GM18520 (cell line): ENCODE measurements at regions not wholly inside any gene's neighbourhood (a gene's known extent, or its start where the extent isn't known, plus 50 kb on each side); places are given as distances from the start of the nearest gene placed in this dataset.
"Not testable (repeated sequence)": the region's sequence is repeated elsewhere in the genome, so short reads cannot be mapped to it uniquely, and the experiment has no call there.

Experiments used
- ATAC-seq: cut with Tn5 transposase; IDR thresholded peaks from one replicate; pipeline ENCODE4 v1.9.1; 2021; ENCODE audit not compliant: unreplicated experiment

DNA sequence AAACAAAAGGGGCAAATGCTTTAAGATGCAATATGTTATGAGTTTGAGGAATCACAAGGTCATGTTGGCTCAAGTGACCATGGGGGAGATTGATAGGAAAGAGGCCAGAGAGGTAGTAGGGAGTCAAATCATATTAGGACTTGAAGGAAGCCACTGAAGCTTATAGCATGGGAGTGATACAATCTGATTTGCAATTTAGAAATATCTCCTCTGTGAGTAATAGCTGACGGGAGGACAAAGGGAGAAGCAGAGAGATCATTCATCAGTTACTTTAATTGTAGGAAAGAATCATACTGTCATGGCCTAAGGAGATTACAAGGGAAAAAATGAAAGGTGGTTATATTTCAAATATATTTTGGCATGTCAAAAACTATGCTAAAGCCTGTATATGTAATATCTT, 793.6 kb upstream of the RAG2 start:
- ATAC-seq, result no peak

DNA sequence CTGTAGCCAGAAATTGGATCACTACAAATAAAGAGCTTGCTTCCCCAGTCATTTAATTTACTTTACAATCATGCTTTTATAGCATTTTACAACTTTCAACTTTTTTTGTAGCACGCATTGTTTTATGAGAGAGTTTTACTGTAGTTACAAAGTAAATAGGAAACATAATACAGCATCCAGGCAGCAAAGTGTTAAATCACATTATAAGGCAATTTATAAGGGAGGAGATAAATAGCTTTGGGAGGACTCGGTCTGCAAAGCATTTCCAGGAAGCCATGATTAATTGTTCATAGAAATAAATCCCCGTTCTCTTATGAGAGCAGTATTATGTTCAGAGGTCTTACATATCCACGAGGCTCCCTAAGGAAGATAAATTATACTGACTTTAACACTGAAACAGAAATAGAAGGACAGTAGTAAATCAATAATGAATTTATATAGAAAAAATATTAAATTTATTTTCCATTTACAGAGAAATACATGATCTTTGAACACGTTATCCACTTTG, 792.6 kb upstream of the RAG2 start:
- no peak for ATAC-seq

DNA sequence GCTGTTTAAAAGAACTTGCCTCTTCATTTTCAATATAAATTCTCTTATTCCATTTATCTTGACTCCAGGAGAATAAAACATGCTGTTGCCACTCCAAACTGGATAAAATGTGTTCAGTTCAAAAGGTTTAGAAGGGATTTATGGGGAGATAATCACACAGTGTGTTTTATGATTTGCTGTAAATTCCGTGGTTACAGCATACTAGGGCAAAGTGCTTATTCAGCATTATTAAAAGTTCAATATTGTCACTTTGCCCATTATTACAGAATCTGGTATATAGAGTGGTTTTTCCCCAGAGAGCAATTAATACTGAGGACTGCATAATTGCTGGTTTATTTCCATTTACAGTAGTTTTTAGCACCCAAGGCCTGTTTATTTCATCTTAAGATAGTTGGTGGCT, 780.9 kb upstream of the RAG2 start:
- no peak for ATAC-seq

DNA sequence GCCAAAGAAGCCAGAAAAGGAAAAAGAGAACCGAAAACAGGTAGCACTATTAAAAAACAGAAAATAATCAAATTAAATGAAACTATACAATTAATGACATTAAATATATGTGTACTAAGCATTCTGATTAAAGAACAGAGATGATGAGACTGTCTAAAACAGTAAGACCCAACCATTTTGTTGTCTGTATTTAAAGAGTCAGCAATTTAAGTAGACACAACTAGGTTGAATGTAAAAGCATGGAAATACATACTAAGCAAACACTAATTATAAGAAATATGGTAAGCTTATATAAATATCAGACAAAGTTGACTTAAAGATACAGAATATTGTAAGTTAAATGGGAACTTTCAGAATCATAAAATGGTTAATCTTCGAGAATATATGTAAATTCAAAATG, 774.6 kb upstream of the RAG2 start:
- ATAC-seq, result no peak

DNA sequence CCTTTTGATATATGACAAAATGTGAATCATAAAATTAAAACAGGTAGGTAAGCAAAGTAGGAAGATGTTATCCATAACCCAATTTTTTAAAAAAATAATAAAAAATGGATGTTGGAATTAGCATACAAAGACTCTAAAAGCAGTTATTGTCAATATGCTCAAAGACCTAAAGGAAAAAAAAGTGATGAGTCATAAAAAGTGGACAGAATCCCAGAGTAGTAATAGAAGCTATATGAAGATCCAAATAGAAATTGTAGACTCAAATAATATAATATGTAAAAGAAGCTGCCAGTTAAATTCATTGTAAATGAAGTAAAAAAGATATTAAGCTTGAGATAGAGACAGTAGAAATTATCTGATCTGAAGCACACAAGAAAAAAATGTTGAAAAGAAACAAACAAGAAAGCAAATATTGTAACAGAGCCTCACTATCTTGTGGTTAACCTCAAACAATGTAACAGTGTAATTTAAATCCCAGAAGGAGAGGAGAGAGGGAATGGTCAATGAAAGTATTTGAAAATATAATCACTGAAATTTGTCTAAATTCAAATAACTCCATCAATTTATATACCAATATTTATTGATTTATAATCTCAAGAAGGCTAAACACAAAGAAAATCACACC, 773.4 kb upstream of the RAG2 start:
- no peak for ATAC-seq

DNA sequence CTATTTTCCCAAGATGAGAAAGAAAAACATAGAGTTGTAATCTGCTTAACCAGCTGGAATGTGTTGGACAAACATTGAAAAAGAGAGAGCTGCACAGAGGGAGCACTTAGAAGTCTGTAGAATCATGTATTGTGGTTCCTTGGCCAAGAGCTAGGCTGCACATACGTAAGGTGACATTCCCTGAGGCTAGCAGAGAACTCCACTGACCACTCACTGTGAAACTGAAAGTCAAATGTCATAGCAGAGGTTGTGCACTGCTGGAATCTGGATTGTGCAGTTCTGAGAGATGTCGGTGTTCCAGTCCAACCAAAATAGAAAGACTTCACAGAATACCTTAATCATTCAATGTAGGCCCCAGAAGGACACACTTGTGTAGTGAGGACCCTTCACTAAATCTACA, 772.8 kb upstream of the RAG2 start:
- ATAC-seq, result no peak

DNA sequence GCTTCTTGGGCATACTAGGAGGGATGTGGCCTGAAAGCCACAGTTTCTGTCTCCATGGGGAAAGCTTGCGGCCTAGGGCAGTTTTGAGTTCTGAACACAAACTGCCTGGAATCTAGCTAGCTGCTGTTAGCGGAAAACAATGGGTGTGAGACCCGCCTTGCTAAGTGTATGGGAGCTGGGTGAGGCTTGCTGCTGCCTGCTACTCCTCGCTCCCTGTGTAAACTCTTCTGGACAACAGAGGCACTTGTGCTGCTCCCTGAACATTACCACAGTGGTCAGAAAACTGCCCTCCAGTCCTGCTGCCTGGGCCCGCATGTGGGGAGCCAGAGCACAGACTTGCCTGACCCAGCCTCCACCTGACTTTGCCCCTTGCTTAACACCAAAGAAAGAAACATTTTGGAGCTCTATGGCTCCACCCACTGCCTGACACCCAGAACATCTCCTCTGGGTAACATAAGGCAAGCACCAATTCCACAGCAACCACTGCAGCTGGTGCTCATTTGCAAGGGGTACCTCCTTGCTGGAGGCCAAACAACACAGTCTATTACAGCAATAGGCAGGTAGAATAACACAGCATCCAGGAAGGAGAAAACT, 766.3 kb upstream of the RAG2 start:
- ATAC-seq, result no peak

DNA sequence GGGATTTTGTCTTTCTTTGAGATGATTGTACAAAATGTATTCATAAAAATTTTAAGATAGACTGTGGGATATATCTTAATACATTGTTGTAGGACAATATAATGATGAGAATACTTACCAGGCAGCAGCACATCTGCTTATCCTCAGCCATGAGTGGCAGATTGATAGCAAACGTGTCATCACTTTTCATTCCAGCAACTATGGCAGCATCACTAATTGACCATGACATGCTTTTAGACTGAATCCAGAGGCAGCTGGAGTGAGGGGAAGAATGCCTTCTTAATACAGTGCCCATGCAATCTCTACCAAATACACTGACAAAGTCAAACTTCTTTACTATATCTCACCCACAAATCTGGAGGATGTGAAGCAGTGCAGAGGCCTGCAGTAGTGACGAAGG, 755.2 kb upstream of the RAG2 start:
- no peak for ATAC-seq

DNA sequence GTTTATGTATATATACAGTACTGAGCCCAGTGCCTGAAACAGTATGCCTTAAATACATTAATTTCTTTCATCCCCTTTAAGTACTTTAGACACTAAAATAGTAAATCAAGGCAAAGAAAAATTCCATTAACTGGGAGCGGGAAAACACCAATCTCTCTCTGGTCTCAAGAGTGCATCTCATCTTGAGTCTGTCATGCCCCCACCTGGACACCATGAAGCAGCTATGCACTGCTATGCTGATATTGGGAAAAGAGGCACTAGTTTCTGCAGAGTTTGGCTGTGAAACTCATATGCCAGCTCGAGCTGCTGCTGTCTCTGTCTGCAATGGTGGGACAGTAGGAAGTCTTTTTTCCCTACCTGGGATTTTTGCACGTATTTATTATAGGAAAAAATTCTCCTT, 754.4 kb upstream of the RAG2 start:
- no peak for ATAC-seq

DNA sequence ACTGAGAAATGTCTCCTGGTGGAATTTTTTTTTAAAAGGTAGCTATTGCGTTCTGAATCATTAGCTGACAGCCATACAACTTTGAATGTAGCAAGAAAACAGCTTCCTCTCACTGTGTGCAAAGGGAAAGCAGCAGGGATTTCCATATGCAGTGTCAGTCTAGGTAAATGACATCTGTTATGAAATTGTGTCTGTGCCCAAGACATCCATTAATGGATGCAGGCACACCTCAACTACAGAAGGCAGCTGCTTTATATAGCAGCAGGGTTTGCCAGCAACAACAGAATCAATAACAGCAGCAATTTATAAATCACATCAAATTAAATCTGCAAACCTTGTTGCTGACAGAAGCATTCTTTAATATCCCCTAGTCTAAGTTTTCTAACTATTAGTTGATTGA, 745.3 kb upstream of the RAG2 start:
- no peak for ATAC-seq

DNA sequence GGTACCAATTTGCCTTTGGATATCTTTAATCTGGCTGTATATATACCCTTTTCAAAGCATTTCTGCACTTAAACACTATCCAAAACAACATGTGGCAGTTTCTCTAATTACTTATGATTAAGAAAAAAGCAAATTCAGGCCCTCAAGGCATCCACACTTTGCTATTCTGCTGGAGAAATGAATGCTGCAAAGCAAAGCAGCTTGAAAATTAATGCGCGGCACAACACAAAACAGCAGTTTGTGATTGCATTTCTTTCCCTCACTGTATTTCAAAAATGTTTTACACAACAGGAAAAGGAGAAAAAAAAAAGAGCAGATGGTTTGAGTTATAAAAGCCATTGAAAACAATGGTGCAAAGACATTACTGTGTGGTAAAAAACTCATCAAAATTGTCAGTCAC, 738.4 kb upstream of the RAG2 start:
- ATAC-seq, result no peak

DNA sequence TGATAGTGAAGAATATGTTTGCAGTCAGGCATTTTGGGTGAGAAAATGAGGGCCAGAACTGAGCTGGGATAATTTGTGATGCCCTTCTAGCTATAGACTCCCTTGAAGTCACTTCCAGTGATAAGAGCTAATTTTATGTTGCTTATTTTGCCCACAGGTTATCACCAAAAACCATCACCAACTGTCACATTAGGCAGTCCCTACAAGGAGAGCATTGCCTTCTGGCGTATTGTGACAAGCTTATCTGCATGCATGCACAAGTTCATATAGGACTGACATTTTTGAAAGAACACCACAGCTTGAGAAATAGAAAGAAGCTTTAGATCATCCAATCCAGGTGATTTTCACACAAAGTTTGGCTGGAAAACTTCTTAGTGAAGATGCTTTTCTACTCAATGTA, 735.3 kb upstream of the RAG2 start:
- no peak for ATAC-seq

DNA sequence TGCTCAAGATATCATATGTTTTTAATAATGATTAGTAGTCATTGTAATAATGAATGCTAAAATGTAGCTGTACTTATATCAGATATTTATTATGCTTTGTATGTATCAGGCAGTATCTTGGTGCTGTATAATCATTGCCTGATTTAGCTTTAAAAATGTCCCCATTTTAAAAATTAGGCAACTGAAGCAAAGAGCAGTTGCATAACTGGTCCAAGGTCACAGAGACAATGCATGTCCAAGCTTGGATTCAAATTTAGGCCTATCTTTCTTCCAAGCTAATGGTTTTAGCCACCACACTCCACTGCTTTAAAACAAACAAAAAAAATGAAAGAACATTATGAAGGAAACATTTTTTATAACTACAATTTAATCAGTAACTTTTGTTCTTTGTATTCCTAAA, 725.8 kb upstream of the RAG2 start:
- ATAC-seq, result no peak

DNA sequence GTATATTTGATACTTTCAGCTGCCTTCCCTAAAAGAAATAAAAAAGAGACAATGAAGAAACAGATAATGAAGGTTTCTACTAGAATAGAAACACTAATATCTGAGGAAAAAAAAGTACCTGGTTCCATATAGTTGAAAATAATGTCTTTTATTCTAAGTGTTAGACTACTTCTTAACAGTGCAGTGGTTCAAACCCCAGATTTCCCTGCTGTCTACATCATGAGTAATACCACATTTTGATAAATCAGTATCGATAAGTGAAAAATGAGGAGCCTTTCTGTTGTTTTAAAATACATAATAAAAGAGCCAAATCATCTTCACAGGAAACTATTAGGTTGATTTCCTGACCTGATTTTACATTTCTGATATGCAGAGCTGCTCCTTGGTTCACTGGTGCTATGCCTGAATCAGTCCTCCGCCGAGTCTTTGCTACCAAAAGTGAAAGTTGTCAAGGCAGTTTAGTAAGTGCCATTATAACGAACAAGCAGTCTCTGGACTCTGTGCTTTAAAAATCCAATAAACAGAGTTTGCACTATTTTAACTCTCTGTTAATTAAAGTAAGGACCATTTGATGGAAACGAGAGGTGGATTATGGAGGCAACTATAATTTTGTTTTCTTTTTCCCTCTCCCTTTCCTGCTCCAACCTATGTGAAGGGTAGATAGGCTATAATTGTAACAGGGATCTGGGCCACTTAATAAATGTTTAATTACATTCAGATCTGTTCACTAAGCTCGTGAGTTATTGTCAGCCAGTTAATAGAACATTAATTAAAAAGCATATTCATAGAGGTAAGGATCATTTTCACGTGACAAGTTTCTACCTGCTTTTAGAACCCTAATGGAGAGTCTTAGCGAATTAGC, 724.5 kb upstream of the RAG2 start:
- ATAC-seq, result no peak

DNA sequence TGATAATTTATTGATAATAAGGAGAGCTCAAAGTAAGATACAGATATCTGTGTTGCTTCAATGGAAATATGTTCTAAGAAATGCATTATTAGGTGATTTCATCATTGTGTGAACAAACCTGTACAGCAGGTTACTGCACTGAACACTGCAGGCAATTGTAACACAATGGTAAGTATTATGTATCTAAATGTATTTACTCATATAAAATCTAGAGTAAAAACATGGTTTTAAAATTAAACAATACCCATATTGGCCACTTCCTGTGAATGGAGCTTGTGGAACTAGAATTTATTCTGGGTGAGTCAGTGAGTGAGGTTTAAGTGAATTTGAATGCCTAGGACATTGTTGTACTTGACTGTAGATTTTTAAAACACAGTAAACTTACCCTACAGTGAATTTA, 722.9 kb upstream of the RAG2 start:
- ATAC-seq, result no peak

DNA sequence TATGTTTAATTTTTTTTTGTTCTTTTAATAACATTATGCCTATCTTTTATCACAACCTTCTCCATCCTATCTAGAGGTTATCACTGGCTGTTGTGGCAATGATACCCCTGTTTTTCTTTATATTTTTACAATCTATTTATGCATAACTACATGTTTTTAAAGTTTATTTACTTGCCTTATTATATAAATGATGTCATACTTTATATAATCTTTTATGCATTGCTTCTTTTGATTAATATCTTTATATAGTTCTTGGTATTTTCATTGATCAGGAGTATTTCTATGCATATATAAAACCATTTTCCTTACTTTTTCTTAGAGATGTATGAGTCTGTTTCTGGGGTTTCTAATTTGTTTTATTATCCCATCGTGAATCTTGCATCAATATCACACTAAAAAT, 719.8 kb upstream of the RAG2 start:
- ATAC-seq, result no peak

DNA sequence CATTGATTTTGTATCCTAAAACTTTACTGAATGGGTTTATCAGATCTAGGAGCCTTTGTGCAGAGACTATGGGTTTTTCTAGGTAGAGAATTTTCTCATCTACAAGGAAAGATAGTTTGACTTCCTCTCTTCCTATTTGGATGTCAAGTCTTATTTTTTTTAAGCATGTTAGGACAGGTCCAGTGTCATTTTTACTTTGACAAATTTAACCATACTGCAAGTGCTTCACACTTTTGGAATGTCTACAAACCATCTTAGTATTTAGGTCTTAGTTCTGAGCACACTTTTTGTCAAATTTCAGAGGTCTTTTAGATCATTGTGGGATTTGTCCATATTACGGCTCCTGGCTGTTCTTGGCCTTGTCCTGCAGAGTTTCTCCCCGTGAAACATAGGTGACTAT, 715.2 kb upstream of the RAG2 start:
- ATAC-seq, result no peak

DNA sequence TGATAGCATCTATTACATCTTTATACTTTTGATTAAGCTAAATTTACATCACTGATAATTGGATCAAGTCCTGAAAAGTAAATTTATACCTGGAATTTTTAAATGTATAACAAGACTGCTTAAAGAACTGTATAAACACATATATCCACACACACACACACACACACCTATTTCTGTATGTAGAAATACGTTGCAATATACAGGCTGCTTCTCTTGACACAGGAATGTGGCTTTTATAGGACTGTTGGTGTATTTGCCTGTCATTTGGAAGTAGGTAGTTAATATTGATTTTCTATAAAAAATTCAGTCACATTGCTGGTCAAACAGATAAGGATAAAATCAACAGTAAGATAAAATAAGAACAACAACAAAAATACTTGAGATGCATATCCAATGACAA, 708.5 kb upstream of the RAG2 start:
- ATAC-seq, result no peak

DNA sequence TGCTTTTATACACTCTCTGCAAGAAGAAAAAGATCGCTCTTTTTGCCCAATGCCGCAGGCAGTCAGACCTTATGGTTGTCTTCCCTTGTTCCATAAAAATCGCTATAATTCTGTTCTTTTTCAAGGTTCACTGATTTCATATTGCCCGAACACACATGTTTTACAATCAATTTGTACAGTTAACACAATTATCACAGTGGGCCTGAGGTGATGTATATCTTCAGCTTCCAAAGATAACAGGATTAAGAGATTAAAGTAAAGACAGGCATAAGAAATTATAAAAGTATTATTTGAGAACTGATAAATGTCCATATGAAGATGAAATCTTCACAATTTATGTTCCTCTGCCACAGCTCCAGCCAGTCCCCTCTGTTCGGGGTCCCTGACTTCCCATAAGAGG, 703.4 kb upstream of the RAG2 start:
- not testable (repeated sequence) for ATAC-seq

DNA sequence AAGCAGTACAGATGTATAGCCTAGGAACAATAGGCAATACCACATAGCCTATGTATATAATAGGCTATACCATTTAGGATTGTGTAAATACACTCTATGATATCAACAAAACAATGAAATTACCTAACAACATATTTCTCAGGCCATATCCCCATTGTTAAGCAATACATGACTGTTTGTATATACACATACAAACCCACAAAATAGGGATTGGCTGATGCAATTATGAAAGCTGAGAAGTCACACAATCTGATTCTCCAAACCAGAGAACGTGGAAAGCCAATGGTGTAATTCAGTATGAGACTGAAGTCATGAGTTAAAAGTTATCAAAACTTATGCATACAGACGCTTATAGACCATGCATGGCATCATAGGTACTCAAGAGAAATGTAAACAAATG, 700.1 kb upstream of the RAG2 start:
- ATAC-seq, result no peak

DNA sequence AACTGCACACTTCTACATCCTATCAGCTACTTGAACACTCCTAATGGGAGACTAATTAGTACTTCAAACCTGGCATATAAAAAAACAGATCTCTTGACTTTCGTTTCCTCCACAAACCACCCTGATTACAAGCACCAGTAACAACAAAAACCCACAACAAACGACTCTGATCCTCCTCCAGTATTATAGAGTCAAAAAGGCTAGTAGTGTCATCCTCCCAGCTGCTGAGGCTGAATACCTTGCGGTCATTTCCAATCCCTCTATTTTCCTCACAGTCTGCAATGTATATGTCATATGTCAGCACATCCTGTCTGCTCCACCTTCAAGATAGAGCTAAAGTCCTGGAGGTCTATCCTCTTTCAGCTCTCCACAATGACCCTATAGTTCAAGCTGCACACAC, 688.9 kb upstream of the RAG2 start:
- no peak for ATAC-seq

DNA sequence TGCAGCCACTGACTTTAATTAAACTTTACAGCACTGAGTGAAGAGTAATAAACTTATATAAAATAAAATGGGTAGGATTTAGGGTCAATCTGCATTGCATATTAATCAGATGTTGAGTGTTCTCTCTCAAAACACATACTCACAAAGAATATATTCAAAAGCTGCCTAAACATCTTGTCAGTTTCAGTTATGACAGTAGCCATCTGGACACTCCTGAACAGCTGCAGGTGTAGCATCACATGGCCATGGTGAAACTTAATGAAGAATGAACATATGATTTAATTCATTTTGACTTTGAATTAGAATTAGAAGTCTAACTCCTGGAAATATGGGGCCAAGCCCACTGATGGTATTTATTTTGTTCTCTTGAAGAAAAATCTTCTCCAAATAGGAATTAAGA, 684.3 kb upstream of the RAG2 start:
- ATAC-seq, result no peak
